RWPE1 (cell line): ENCODE measurements at regions not wholly inside any gene's neighbourhood (a gene's known extent, or its start where the extent isn't known, plus 50 kb on each side); places are given as distances from the start of the nearest gene placed in this dataset.

Source experiments
- CTCF ChIA-PET: fragments of 350-600 bp; sonication (Branson Sonifier 250); formaldehyde crosslinking; extraction: SDS; loops from one replicate; lab custom pipeline; 2021; lab: Yijun Ruan, JAX
- POLR2A ChIA-PET: fragments of 400-600 bp; formaldehyde crosslinking; extraction: SDS; loops from one replicate; lab custom pipeline; 2020; ENCODE audit warnings: antibody characterized with exemption; ENCODE audit not compliant: low non-redundant PET; lab: Yijun Ruan, JAX
- DNase-seq: peaks from one replicate; pipeline ENCODE4 v3.0.0; 2012; ENCODE audit warnings: low spot score
- H3K27ac ChIP-seq: fragments of 450-650 bp; 2 replicates; pipeline ENCODE4 v1.5.1; 2017
- TF ChIP-seq, protein P1 (sequence below): fragments of 450-650 bp; conservative IDR thresholded peaks from 2 replicates; pipeline ENCODE4 v1.5.1; 2017; ENCODE audit warnings: low read depth, mild to moderate bottlenecking

DNA sequence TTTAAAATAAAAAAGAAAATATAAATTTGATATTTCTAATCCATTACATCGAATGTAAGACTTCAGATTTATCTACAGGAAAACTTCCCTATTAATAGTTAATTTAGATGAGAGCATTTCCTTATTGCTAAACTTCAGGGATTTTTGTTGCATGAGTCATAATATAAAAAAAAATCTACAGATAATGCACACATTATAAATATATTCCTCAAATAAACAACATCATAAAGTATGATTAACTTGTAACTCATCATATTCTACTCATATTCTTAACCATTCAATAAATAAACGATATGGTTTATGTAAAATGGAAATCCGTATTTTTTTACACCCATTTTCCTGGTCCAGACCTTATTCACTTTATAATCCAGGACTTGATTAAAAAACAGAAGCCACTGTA is 477.0 kb downstream of the EPHA3 start:
- no peak for DNase-seq
- H3K27ac ChIP-seq: no peak overlapping the region
- ChIA-PET CTCF (no interaction called here), POLR2A (no interaction called here)
- TF ChIP-seq, protein P1, sequence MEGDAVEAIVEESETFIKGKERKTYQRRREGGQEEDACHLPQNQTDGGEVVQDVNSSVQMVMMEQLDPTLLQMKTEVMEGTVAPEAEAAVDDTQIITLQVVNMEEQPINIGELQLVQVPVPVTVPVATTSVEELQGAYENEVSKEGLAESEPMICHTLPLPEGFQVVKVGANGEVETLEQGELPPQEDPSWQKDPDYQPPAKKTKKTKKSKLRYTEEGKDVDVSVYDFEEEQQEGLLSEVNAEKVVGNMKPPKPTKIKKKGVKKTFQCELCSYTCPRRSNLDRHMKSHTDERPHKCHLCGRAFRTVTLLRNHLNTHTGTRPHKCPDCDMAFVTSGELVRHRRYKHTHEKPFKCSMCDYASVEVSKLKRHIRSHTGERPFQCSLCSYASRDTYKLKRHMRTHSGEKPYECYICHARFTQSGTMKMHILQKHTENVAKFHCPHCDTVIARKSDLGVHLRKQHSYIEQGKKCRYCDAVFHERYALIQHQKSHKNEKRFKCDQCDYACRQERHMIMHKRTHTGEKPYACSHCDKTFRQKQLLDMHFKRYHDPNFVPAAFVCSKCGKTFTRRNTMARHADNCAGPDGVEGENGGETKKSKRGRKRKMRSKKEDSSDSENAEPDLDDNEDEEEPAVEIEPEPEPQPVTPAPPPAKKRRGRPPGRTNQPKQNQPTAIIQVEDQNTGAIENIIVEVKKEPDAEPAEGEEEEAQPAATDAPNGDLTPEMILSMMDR: no peak

DNA sequence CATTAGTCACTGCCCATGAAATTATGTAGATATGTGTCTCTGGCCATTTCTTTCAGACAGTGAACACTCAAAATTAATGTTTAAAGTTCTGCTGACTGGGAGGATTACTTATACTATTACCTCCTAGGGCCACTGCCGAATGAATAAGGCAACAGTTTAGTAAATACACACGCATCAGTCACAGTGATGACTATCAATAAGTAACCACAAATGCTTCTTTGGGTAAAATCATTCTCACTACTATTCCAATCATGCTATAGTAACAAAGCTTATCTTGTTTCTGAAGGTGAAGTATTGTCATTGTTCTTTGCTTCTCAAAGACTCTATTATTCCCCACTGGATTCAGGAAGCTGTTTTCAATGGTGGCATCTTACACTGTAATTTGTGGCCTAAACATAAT is 478.8 kb downstream of the EPHA3 start:
- POLR2A ChIA-PET: no interaction called here
- TF ChIP-seq, protein P1: no peak
- DNase-seq: no peak
- no peak overlapping the region for H3K27ac ChIP-seq
- CTCF ChIA-PET: no interaction called here

DNA sequence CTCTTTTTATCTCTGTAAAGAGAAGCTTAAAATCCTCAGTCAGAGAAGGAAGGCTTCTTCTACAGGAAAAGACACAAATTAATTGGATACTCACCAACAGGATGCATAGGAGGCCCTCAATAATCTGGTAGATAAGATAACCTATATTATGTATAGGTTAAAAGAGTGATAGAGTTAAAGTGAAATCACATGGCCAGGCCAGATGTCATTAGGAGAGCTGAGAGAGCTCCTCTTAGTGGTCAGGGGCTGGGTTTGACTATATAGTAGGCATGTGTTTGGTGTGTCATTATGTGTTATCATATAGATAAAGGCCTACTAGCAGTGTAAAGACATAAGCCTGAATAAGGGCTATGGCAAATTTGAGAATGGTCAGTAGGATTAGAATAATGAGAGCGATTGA is 479.3 kb downstream of the EPHA3 start:
- TF ChIP-seq, protein P1: no peak
- DNase-seq: no peak
- CTCF ChIA-PET: no interaction called here
- POLR2A ChIA-PET: no interaction called here
- no peak overlapping the region for H3K27ac ChIP-seq

DNA sequence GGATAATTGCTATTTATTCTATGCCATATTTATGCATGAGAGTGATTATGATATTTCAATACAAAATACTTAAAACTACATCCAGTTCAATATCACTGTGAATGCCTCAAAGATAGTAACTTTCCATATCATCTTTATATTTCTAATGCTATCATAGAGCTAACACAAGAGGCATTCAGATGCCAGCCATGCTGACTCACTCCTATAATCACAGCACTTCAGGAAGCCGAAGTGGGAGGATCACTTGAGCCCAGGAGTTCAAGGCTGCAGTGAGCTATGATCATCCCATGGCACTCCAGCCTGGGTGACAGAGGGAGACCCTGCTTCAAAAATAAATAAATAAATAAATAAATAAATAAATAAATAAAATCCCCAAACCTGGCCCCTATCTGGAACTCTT is 498.7 kb downstream of the EPHA3 start:
- H3K27ac ChIP-seq: no peak overlapping the region
- TF ChIP-seq, protein P1: no peak
- POLR2A ChIA-PET: no interaction called here
- CTCF ChIA-PET: interaction anchor here (0.6 kb wide), 1 partner anchor 35 kb away, joined by 4 read pairs; no protein-coding TSS in a partner anchor
- no peak for DNase-seq

DNA sequence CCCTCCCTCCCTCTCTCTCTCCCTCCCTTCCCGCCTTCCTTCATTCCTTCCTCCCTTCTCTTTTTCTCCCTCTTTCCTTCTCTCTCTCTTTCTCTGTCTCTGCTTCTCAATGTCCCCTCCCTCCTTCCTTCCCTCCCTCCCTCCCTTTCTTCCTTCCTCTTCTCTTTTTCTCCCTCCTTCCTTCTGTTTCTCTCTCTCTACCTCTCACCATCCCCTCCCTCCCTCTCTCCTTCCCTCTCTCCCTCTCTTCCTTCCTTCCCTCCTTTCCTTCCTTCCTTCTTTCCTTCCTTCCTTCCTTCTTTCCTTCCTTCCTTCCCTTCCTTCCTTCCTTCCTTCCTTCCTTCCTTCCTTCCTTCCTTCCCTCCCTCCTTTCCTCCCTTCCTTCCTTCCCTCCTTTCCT is 504.6 kb downstream of the EPHA3 start:
- TF ChIP-seq, protein P1: no peak
- ChIA-PET POLR2A (no interaction called here), CTCF (no interaction called here)
- DNase-seq: no peak
- H3K27ac ChIP-seq: no peak overlapping the region

DNA sequence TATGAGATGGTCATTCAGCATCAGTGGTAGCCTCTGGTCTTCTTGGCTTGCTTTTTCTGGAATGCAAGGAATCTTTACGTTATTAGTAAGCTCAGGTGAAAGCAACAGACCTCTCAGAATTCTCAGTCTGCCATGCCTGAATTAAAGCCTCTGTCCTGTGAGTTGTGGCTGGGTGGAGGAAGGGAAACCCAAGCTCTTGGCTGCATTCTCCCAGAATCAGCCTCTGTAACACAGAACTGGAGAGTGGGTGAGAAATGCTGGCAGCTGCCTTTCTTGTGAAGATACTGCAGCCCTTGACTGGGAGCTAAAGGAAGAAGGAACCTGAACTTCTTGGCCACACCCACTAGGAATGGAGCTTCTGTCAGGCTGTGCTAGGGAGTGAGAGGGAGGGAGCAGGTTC is 505.8 kb downstream of the EPHA3 start:
- POLR2A ChIA-PET: no interaction called here
- DNase-seq: no peak
- TF ChIP-seq, protein P1: no peak

DNA sequence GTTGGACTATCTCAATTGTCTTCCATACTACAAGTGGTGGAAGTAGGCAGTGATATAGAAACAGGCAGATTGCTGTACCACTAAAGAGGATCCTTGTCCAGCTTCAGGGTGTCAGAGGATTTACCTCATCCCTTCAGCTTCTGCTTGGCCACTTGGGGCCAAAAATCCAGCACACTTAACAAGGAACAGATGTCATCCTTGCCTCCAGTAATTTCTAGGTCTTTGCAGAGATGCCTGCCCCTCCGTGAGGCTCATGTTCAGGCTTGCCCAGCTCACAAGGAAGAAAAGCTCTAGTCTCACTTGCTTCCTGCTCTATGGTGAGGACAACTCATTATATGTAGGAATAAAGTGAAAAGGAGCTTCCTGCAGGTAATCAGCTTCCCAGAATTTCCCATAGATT is 510.3 kb downstream of the EPHA3 start:
- TF ChIP-seq, protein P1: no peak

More for the DNA sequence above, 505.8 kb downstream of the EPHA3 start:
- CTCF ChIA-PET: no interaction called here
- H3K27ac ChIP-seq: no peak overlapping the region

More for the DNA sequence above, 510.3 kb downstream of the EPHA3 start:
- POLR2A ChIA-PET: no interaction called here
- CTCF ChIA-PET: no interaction called here
- no peak for DNase-seq
- H3K27ac ChIP-seq: no peak overlapping the region
